ENCODE measurements at regions not wholly inside any gene's neighbourhood (a gene's known extent, or its start where the extent isn't known, plus 50 kb on each side); places are given as distances from the start of the nearest gene placed in this dataset.

DNA sequence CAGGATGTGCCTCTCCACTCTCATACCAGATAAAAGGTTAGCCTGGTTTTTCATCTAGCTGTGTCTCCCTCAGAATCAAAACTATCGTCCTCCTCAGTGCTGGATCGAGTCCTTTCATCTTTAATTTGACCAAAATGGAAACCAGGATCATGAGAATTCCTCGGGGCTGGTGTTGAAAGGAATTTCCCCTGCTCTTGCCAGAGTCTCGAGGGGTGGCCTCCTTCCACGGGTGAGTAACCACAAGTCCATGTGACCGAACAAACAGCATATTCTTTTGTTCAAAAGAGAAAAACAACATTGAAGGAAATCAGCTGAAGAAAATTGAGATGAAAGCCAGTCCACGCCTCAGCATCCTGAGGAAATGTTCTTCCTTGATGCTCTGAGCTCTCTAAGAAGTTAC, 165.9 kb upstream of the CDYL start:
- H3K36me3 Mint-ChIP-seq: no peaks in the 10 kb centered on the region
- DNase-seq (ENCODE audit: low spot score in 2 of 2) (no peak), ATAC-seq (ENCODE audit: low read depth) (no peak)
- H3K9me3 Mint-ChIP-seq: peaks cover 2% of the 10 kb centered on the region
- H3K27me3 Mint-ChIP-seq: peaks cover 20% of the 10 kb centered on the region
- H3K4me3 Mint-ChIP-seq: no peak overlapping the region
- peaks cover 5% of the 10 kb centered on the region for H3K4me1 Mint-ChIP-seq
- H3K27ac Mint-ChIP-seq: no peak overlapping the region

DNA sequence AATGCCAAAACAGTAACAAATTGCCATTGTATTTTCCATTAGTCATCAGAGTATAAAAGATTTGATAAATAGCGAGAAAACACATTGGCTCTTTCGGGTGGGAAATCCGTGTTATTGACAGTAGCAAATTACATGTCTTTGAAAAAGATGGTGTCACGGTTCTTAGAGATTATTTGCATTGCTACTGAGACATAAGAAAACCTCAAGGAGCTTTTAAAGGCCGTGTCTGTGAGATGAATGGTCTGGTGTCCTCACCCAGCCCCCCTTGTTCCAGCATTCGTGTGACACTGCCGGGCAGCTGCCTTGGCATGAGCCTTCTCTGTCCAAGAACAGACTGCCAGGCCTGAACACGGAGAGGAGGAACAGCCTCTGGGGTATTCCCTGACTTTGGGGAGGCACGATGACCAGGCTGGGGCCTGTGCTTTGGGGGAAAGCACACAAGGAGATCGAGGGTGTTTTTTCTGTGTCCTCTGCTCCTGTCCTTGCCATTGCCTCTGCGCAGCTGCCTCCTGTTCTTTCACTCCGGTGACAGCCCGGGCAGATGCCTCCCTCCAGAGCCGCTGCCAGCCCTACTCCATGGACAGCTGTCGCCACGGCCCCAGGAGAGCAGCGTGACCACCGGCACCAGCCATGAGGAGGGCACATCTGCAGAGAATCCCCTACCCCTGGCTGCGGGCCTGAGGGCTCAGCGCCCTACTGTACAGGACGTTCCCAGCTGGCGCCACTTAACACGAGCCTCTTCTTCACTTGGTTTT, 167.7 kb upstream of the CDYL start:
- Mint-ChIP-seq H3K36me3 (no peaks in the 10 kb centered on the region), H3K9me3 (no peaks in the 10 kb centered on the region), H3K27me3 (peaks cover 18% of the 10 kb centered on the region), H3K27ac (no peak overlapping the region), H3K4me1 (peaks cover 5% of the 10 kb centered on the region), H3K4me3 (no peak overlapping the region)
- DNase-seq (ENCODE audit: low spot score in 2 of 2) (no peak), ATAC-seq (ENCODE audit: low read depth) (no peak)

DNA sequence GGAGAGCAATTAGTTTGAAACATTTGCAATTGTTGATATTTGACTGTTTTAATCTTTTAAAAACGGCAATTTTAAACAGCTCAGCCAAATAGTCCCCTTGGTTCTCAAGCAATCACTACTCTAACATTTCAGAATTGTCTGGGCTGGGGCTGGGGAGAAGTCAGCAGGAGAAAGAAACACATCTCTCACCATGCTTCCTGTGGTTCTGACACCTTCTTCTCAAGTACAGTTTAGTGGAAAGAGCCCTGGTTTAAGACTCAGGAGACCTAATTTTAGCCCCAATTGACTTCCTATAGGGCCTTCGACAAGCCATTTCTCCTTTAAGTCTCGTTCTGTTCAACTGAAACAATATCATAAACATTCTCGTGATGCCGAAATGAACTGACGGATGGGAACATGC, 168.4 kb upstream of the CDYL start:
- H3K4me3 Mint-ChIP-seq: no peak overlapping the region
- no peaks in the 10 kb centered on the region for H3K9me3 Mint-ChIP-seq
- no peaks in the 10 kb centered on the region for H3K36me3 Mint-ChIP-seq
- no peak overlapping the region for H3K27ac Mint-ChIP-seq
- no peak for ATAC-seq (ENCODE audit: low read depth)
- H3K27me3 Mint-ChIP-seq: peaks cover 18% of the 10 kb centered on the region
- DNase-seq (ENCODE audit: low spot score in 2 of 2): no peak
- peaks cover 2% of the 10 kb centered on the region for H3K4me1 Mint-ChIP-seq

DNA sequence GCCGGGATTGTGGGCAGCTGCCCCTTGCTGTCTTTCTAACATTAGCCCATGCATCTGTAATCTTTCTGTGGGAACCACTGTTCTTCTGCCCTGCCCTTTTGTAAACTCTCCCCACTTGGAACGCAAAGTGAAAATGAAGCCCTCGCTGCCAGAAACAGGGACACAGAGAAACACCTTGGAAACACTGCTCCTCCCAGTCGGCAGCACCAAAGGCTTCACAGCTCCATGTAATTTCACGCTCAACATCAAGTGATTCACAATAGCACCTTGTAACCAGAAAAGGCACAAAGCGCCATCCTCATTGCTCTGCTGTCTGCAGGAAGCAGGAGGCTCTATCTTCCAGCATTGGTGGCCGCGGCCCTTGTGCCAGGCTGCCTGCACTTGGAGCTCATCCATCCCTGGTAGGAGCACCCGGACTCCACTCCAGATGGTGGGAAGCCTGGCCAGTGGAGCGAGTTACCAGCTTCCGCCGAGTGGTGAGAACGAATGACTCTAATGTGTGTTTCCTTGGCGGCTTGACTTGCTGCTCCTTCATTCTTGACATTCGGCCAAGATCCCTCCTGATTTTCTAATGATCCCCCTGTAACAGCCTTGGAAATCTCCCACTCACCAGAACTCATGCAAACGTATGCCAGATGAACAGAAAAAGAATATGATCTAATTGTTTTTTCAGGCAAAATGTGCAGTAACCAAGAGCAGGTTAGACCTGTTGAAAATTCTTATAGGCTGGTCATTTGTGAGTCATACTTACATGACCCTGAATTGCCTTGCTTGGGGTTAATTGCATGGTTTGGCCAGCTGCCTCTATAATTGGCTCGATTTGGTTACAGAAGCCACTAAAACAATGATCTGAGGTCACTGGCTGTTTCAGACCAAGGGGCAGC, 169.1 kb upstream of the CDYL start:
- no peak for ATAC-seq (ENCODE audit: low read depth)
- Mint-ChIP-seq H3K9me3 (no peaks in the 10 kb centered on the region), H3K4me3 (no peak overlapping the region), H3K27ac (no peak overlapping the region), H3K36me3 (no peaks in the 10 kb centered on the region), H3K27me3 (peaks cover 15% of the 10 kb centered on the region), H3K4me1 (peaks cover 2% of the 10 kb centered on the region)
- DNase-seq (ENCODE audit: low spot score in 2 of 2): no peak

DNA sequence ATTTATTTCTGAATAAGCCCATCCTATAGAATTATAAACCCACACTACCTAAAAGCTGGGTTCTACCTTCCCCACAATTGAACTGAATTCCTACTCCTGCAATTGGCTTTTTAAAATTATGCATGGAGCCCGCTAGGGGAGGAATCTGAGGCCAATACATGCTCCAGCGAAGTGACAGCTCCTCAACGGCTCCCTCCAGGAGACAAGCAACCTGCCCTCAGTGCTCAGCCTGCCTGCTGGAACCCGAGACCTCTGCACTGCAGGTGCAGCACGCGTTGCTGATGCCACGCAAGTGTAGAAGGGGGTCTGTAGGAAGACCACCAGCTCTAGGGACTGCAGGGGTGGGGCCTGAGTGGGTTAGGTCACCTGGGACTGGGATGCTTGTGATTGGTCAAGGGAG, 170.2 kb upstream of the CDYL start:
- H3K27ac Mint-ChIP-seq: no peak overlapping the region
- no peaks in the 10 kb centered on the region for H3K4me1 Mint-ChIP-seq
- no peak for DNase-seq (ENCODE audit: low spot score in 2 of 2)

DNA sequence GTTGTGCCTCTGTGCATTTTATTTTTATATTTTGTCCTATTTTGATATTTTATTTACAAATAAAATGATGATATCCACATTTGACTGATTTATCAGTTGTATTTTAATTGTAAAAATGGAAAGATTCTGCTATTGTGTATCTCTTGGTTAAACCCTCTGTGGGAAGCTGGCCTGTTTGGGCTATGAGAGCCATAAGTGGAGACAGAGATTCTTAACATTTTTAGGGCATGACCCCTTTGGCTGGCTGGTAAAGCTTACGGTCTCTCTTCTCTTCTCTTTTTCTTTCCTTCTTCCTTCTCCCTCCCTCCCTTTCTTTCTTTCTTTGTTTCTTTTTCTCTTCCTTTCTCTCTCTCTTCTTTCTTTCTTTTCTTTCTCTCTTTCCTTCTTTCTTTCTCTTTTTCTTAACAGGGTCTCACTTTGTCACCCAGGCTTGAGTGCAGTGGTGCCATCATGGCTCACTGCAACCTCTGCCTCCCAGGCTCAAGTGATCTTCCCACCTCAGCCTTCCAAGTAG, 172.3 kb upstream of the CDYL start:
- H3K27me3 Mint-ChIP-seq: peaks cover 21% of the 10 kb centered on the region
- H3K9me3 Mint-ChIP-seq: no peaks in the 10 kb centered on the region
- DNase-seq (ENCODE audit: low spot score in 2 of 2): no peak
- no peak overlapping the region for H3K4me3 Mint-ChIP-seq
- no peak for ATAC-seq (ENCODE audit: low read depth)
- H3K27ac Mint-ChIP-seq: no peak overlapping the region
- H3K36me3 Mint-ChIP-seq: no peaks in the 10 kb centered on the region
- H3K4me1 Mint-ChIP-seq: no peaks in the 10 kb centered on the region

More for the DNA sequence above, 170.2 kb upstream of the CDYL start:
- Mint-ChIP-seq H3K4me3 (no peak overlapping the region), H3K9me3 (no peaks in the 10 kb centered on the region), H3K27me3 (peaks cover 19% of the 10 kb centered on the region), H3K36me3 (no peaks in the 10 kb centered on the region)
- ATAC-seq (ENCODE audit: low read depth): no peak

DNA sequence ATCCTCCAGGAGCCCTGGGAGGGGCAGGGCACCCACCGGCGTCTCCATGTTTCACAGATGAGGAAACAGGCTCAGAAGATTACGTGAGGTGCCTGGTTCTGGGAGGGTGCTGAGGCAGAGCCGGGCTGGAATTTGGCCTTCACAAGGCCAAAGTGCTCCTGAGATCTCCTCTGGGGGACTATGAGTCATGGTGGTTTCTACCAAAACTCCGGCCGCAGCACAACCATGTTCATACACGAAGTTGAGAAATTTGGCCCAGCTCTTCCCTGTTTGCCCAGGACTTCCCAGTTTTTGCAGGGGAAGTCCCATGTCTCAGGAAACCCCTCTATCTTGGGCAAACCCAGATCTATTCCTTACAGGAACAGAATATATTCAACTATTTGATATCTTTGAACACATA, 172.9 kb upstream of the CDYL start:
- ATAC-seq (ENCODE audit: low read depth) (no peak), DNase-seq (ENCODE audit: low spot score in 2 of 2) (no peak)
- no peaks in the 10 kb centered on the region for H3K4me1 Mint-ChIP-seq
- H3K27ac Mint-ChIP-seq: no peak overlapping the region
- H3K9me3 Mint-ChIP-seq: no peaks in the 10 kb centered on the region
- peaks cover 24% of the 10 kb centered on the region for H3K27me3 Mint-ChIP-seq
- H3K4me3 Mint-ChIP-seq: no peak overlapping the region
- no peaks in the 10 kb centered on the region for H3K36me3 Mint-ChIP-seq

DNA sequence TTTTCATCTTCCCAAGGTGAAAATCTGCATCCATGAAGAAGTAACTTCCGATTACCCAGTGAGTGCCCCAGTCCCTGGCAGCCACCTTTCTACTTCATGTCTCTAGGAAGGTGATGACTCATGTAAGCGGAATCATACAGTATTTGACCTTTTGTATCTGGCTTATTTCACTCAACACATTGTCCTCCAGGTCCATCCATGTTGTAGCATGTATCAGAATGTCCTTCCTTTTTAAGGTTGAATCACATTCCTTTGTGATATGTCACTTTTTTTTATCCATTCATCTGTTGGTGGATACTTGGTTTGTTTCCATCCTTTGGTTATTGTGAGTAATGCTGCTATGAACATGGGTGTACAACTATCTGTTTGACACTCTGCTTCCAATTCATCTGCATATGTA, 176.3 kb upstream of the CDYL start:
- no peaks in the 10 kb centered on the region for H3K9me3 Mint-ChIP-seq
- H3K36me3 Mint-ChIP-seq: no peaks in the 10 kb centered on the region
- peaks cover 17% of the 10 kb centered on the region for H3K27me3 Mint-ChIP-seq
- DNase-seq (ENCODE audit: low spot score in 2 of 2) (no peak), ATAC-seq (ENCODE audit: low read depth) (no peak)
- no peaks in the 10 kb centered on the region for H3K4me1 Mint-ChIP-seq
- H3K4me3 Mint-ChIP-seq: no peak overlapping the region
- H3K27ac Mint-ChIP-seq: no peak overlapping the region

DNA sequence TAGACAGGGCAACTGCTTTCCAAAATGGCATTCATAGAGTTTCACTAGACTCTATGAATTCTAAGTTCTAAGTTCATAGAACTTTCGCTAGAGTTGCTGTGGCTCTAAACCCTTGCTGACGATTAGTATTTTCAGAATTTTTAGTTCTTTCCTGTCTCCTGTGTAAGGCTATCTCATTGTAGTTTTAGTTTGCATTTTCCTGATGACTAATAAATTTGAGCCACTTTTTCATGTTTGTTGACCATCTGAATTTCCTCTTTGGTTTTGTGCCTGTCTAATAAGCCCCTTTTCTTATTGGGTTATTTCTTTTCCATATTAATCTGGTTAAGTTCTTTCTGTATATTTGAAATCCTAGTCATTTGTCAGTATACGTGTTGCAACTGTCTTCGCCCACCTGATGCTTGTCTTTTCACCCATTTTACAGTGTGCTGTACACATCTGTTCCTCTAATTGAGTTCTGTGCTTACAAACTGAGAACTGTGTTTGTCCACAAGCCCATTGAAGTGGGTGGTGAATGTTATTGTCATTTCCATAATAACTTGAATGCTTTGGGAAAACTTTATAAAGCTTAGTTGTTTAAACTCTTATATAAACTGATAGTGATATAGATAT, 177.7 kb upstream of the CDYL start:
- H3K9me3 Mint-ChIP-seq: no peaks in the 10 kb centered on the region
- H3K4me1 Mint-ChIP-seq: no peaks in the 10 kb centered on the region
- no peak overlapping the region for H3K4me3 Mint-ChIP-seq
- peaks cover 13% of the 10 kb centered on the region for H3K27me3 Mint-ChIP-seq
- no peaks in the 10 kb centered on the region for H3K36me3 Mint-ChIP-seq
- DNase-seq (ENCODE audit: low spot score in 2 of 2): no peak
- no peak overlapping the region for H3K27ac Mint-ChIP-seq
- no peak for ATAC-seq (ENCODE audit: low read depth)

DNA sequence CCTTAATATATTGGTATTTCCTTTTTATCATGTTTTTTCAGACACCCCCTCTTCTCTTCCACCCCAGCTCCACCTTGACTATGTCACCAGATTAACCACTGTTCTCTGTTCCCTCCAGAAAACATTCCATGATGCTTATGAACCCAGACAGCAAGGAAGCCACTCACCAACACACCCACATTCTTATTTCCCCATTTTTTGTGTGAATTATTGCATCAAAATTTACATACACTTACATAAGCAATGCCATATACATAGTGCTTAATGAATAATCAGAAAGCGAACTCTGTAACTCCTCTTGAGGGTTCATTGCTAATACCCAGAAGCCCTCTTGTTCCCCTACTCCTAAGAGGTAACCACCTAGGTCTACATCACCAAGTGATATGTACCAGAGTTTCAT, 182.3 kb upstream of the CDYL start:
- H3K27me3 Mint-ChIP-seq: peaks cover 10% of the 10 kb centered on the region
- H3K27ac Mint-ChIP-seq: no peak overlapping the region
- DNase-seq (ENCODE audit: low spot score in 2 of 2) (no peak), ATAC-seq (ENCODE audit: low read depth) (no peak)
- no peaks in the 10 kb centered on the region for H3K9me3 Mint-ChIP-seq
- H3K4me1 Mint-ChIP-seq: no peaks in the 10 kb centered on the region
- H3K36me3 Mint-ChIP-seq: no peaks in the 10 kb centered on the region
- H3K4me3 Mint-ChIP-seq: no peak overlapping the region

DNA sequence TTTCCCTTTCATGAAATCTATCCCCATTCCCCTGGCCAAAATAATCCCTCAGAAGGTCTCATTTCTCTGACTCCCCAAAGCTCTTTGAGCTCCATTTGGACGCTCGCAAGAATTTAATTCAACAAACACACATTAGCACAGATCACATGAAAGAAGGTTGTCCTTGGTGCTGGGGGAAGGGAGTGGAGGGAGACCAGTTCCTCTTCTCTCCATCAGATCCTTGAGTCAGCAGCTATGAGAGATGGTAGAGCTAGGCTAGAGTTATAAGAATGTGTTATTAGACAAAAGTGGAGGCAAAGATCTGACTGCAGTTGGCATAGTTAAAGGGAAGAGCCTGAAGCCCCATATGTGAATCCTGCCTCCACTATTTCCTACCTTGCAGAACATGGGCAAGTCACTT, 184.2 kb upstream of the CDYL start:
- H3K36me3 Mint-ChIP-seq: no peaks in the 10 kb centered on the region
- no peak overlapping the region for H3K4me3 Mint-ChIP-seq
- no peak overlapping the region for H3K27ac Mint-ChIP-seq
- H3K4me1 Mint-ChIP-seq: no peaks in the 10 kb centered on the region
- H3K27me3 Mint-ChIP-seq: peaks cover 15% of the 10 kb centered on the region
- DNase-seq (ENCODE audit: low spot score in 2 of 2) (no peak), ATAC-seq (ENCODE audit: low read depth) (no peak)
- H3K9me3 Mint-ChIP-seq: no peaks in the 10 kb centered on the region

DNA sequence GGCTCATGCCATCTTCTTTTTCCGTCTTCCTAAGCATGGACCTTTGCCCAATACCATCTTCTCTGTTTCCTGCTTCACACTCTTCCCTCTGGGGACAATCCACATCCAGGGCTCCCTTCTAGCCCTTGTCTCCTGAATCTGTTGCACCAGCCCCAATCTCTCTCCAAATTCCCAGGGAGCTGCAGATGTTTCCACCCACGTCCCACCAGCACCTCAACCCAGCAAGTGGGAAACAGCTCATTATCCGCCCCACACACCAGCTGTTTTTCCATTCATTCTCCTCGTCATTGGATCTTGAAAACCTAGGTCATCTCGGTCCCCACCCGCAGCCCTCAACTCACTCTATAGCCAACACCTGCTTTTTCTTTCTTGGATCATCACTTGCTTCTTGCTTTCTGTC, 185.0 kb upstream of the CDYL start:
- Mint-ChIP-seq H3K27ac (no peak overlapping the region), H3K36me3 (no peaks in the 10 kb centered on the region), H3K4me1 (no peaks in the 10 kb centered on the region), H3K27me3 (peaks cover 15% of the 10 kb centered on the region), H3K4me3 (no peak overlapping the region), H3K9me3 (no peaks in the 10 kb centered on the region)
- no peak for DNase-seq (ENCODE audit: low spot score in 2 of 2)
- ATAC-seq (ENCODE audit: low read depth): no peak

DNA sequence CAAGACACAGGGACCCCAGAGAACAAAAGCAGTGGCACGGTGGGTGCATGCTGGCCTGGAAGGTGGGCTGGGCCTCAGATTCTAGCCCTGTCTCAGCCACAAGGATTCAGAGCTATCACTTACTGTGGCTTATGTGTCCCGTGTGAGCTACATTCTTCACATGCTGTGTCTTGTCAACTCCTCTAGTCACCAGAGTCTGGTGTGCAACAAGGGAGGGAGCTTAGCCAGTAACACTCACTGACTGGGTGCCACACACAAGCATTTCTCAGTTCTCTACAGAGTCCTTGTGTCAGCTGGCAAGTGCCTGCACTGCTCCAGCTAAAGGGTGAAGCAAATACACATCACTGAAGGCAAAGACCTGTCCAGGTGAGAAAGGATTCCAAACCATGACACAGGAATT, 186.9 kb upstream of the CDYL start:
- H3K4me3 Mint-ChIP-seq: no peak overlapping the region
- DNase-seq (ENCODE audit: low spot score in 2 of 2) (no peak), ATAC-seq (ENCODE audit: low read depth) (no peak)
- H3K9me3 Mint-ChIP-seq: no peaks in the 10 kb centered on the region
- H3K36me3 Mint-ChIP-seq: no peaks in the 10 kb centered on the region
- no peaks in the 10 kb centered on the region for H3K4me1 Mint-ChIP-seq
- H3K27me3 Mint-ChIP-seq: peaks cover 15% of the 10 kb centered on the region
- no peak overlapping the region for H3K27ac Mint-ChIP-seq

DNA sequence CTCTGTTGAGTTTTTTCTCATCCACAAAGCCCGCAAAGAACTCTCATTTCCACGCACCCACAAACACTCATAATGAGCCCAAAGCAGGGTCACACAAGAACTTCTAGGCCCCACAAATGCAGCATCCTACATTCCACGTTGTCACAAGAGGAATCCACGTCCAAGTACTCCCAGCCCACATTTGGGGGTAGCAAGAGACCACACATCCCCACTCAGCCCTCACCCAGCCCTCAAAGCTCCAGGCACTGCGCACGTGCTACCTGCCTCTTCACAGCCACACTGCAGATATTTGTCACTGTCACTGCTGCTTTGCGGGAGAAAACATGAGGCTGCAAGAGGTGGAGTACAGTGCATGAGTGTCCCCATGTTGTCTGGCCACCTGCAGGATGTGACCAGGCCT, 187.6 kb upstream of the CDYL start:
- ATAC-seq (ENCODE audit: low read depth): no peak
- H3K27me3 Mint-ChIP-seq: peaks cover 15% of the 10 kb centered on the region
- H3K36me3 Mint-ChIP-seq: no peaks in the 10 kb centered on the region
- no peak overlapping the region for H3K4me3 Mint-ChIP-seq
- no peak overlapping the region for H3K27ac Mint-ChIP-seq
- no peaks in the 10 kb centered on the region for H3K4me1 Mint-ChIP-seq
- no peak for DNase-seq (ENCODE audit: low spot score in 2 of 2)
- no peaks in the 10 kb centered on the region for H3K9me3 Mint-ChIP-seq
